Heart right ventricle (tissue), 16 donors: ENCODE measurements at regions not wholly inside any gene's neighbourhood (a gene's known extent, or its start where the extent isn't known, plus 50 kb on each side); places are given as distances from the start of the nearest gene placed in this dataset.

ENCODE experiments used
- ATAC-seq, 8 donors: fragments of 200-7000 bp; cut with Tn5 transposase; one replicate each; pipeline ENCODE4 v1.9.1; 2020; ENCODE audit warnings: mild to moderate bottlenecking in 8 of 8, moderate library complexity in 8 of 8, moderate number of reproducible peaks in 1 of 8
- DNase-seq, 2 donors: peaks; one replicate each; pipeline ENCODE4 v3.0.0-alpha.2; 2020
- H3K27ac ChIP-seq, 10 donors: fragments of 200-600 bp; sonication (generic) in 2 of 10; one replicate each; pipeline versions ENCODE4 v1.5.0 to v1.8.0; 2020 to 2022; ENCODE audit warnings: mild to moderate bottlenecking in 3 of 10
- H3K27me3 ChIP-seq, 7 donors: fragments of 200-600 bp; one replicate each; pipeline ENCODE4 v1.8.0; 2021 to 2022; ENCODE audit warnings: mild to moderate bottlenecking in 2 of 7
- H3K36me3 ChIP-seq, 9 donors: fragments of 200-600 bp; sonication (generic) in 1 of 9; one replicate each; pipeline versions ENCODE4 v1.5.0 to v1.8.0; 2020 to 2022; ENCODE audit warnings: mild to moderate bottlenecking in 2 of 9
- H3K4me1 ChIP-seq, 9 donors: fragments of 200-600 bp; sonication (generic) in 1 of 9; one replicate each; pipeline versions ENCODE4 v1.5.0 to v1.8.0; 2020 to 2022; ENCODE audit warnings: mild to moderate bottlenecking in 4 of 9
- H3K4me3 ChIP-seq, 10 donors: fragments of 200-600 bp; sonication (generic) in 2 of 10; one replicate each; pipeline versions ENCODE4 v1.5.0 to v1.8.0; 2020 to 2022; ENCODE audit warnings: mild to moderate bottlenecking in 7 of 10, moderate library complexity in 2 of 10
- H3K9me3 ChIP-seq, 11 donors: fragments of 200-600 bp in 10 of 11; sonication (generic) in 2 of 11; one replicate each; pipeline versions ENCODE4 v1.5.0 to v1.8.0; 2013 to 2022; ENCODE audit warnings: mild to moderate bottlenecking in 2 of 11, control low read depth in 1 of 11, moderate library complexity in 1 of 11
- WGBS, 2 donors: extraction: QIAGEN DNeasy Blood & Tissue Kit; methylation state at CpG; one replicate each; pipeline ENCODE4 v1.1.7; 2013; ENCODE audit warnings: inconsistent platforms in 1 of 2; 5-methylcytosine and 5-hydroxymethylcytosine counted together
- intact Hi-C, 10 donors: fragments of 100-400 bp; cut with DNase I; formaldehyde crosslinking; loops; one replicate each; pipeline versions ENCODE4 v1.11.1 to v1.14.2; 2022
- TF ChIP-seq, protein P1 (sequence below), 9 donors: fragments of 200-600 bp; sonication (generic) in 2 of 9; IDR thresholded peaks; one replicate each; pipeline versions ENCODE4 v1.5.0 to v1.8.0; 2021 to 2022; ENCODE audit warnings: antibody characterized with exemption in 9 of 9, mild to moderate bottlenecking in 5 of 9, moderate library complexity in 1 of 9
- donor health status: Arrhythmogenic right ventricular cardiomyopathy.
- donor health status: ischemic (EF 13 %, LVEDD 7.1; RV severe dilation, severe dysfunction).
- donor health status: healthy with polysubstance abuse.
- donor health status: DM: no; HTN: yes; CAD: no.
- donor health status: DM: no; HTN: no; CAD: no.
- donor health status: ischemic (EF 25% LVEDD 6.9; RV normal size, moderate dysfunction).
- donor health status: ischemic (EF 25% LVEDD 5.7; RV mildly dilated, moderate dysfunction).
- donor health status: healthy.
- donor health status: DM: yes; HTN: yes; CAD: no.
- donor health status: Ischemic cardiomyopathy.
- donor health status: ischemic (EF 35%, LVEDD 5.7; RV mildly dilated, moderate dysfunction).
- donor health status: nonischemic (EF 11% LVEDD 7.7; RV severe dilation, severe dysfunction).
- donor health status: DM: yes; HTN: yes; CAD: no.
- donor health status: PGD.
- donor health status: ischemic (EF 29% LVEDD 5.4; RV normal size, mild dysfunction).
- donor health status: nonischemic (EF 23%, LVEDD 6.1; RV moderate dilation, normal function).

DNA sequence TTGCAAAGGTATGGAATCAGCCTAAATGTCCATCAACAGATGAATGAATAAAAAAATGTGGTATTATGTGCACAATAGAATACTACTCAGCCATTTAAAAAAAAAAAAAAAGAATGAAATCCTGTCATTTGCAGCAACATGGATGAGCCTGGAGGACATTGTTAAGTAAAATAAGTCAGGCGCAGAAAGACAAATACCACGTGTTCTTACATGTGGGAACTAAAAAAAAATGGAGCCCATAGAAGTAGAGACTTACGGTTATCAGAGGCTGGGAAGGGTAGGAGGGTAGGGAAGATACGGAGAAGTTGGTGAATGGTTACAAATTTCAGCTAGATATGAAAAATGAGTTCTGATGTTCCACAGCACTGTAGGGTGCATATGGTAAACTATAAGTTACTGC is 97.2 kb upstream of the SIRPG start:
- DNase-seq = no peak
- 66 to 71% methylated on average over 4 of the region's 4 CpGs for WGBS, 2 donors
- TF ChIP-seq, protein P1, sequence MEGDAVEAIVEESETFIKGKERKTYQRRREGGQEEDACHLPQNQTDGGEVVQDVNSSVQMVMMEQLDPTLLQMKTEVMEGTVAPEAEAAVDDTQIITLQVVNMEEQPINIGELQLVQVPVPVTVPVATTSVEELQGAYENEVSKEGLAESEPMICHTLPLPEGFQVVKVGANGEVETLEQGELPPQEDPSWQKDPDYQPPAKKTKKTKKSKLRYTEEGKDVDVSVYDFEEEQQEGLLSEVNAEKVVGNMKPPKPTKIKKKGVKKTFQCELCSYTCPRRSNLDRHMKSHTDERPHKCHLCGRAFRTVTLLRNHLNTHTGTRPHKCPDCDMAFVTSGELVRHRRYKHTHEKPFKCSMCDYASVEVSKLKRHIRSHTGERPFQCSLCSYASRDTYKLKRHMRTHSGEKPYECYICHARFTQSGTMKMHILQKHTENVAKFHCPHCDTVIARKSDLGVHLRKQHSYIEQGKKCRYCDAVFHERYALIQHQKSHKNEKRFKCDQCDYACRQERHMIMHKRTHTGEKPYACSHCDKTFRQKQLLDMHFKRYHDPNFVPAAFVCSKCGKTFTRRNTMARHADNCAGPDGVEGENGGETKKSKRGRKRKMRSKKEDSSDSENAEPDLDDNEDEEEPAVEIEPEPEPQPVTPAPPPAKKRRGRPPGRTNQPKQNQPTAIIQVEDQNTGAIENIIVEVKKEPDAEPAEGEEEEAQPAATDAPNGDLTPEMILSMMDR (IDR thresholded peaks at IDR 0.05) = no peak

DNA sequence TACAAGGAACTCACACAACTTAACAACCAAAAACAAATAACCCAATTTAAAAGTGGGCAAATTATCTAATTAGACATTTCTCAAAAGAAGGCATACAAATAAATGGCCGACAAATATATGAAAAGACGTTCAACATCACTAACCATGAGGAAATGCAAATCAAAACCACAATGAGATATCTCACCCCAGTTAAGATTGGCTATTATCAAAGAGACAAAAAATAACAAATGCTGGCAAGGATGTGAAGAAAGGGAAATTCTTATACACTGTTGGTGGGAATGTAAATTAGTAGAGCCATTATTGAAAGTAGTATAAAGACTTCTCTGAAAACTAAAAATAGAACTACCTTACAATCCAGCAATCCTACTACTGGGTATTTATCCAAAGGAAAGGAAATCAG is 96.7 kb upstream of the SIRPG start:
- Histone ChIP-seq H3K9me3 (peaks cover 0 to 9% (median 0%) of the 10 kb centered on the region in 11 donors), H3K27me3 (peaks cover 0 to 9% (median 0%) of the 10 kb centered on the region in 7 donors), H3K4me1 (peaks cover 0 to 8% (median 0%) of the 10 kb centered on the region in 9 donors), H3K36me3 (no peaks in the 10 kb centered on the region), H3K4me3 (no peak overlapping the region), H3K27ac (no peak overlapping the region)
- TF ChIP-seq, protein P1 (IDR thresholded peaks at IDR 0.05) = no peak
- intact Hi-C loops = no loop called here
- ATAC-seq (no peak), DNase-seq (no peak)
- 51 to 62% methylated on average over 2 of the region's 2 CpGs for WGBS, 2 donors

More for the DNA sequence above, 97.2 kb upstream of the SIRPG start:
- peaks cover 0 to 9% (median 0%) of the 10 kb centered on the region in 7 donors for H3K27me3 ChIP-seq
- H3K27ac ChIP-seq = no peak overlapping the region
- intact Hi-C loops = no loop called here
- no peak for ATAC-seq
- no peak overlapping the region for H3K4me3 ChIP-seq
- peaks cover 0 to 9% (median 0%) of the 10 kb centered on the region in 11 donors for H3K9me3 ChIP-seq
- H3K36me3 ChIP-seq = no peaks in the 10 kb centered on the region
- H3K4me1 ChIP-seq = peaks cover 0 to 8% (median 0%) of the 10 kb centered on the region in 9 donors

DNA sequence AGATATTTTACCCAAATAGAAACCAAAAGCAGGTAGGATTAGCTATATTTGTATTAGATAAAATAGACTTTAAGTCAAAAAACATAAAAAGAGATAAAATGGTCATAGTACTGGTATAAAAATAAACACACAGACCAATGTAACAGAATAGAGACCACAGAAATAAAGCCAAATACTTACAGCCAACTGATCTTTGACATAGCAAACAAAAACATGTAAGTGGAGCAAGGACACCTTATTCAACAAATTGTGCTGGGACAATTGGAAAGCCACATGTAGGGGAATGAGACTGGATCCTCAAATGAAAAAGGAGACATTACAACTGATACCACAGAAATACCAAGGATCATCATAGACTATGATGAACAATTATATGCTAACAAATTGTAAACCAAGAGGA is 94.5 kb upstream of the SIRPG start:
- no peaks in the 10 kb centered on the region for H3K36me3 ChIP-seq
- TF ChIP-seq, protein P1 (IDR thresholded peaks at IDR 0.05) = no peak
- peaks cover 0 to 9% (median 3%) of the 10 kb centered on the region in 7 donors for H3K27me3 ChIP-seq
- peaks cover 0 to 9% (median 0%) of the 10 kb centered on the region in 11 donors for H3K9me3 ChIP-seq
- H3K4me3 ChIP-seq = no peak overlapping the region
- DNase-seq (no peak), ATAC-seq (no peak)
- no peak overlapping the region for H3K27ac ChIP-seq
- intact Hi-C loops = no loop called here
- peaks cover 0 to 2% (median 0%) of the 10 kb centered on the region in 9 donors for H3K4me1 ChIP-seq

DNA sequence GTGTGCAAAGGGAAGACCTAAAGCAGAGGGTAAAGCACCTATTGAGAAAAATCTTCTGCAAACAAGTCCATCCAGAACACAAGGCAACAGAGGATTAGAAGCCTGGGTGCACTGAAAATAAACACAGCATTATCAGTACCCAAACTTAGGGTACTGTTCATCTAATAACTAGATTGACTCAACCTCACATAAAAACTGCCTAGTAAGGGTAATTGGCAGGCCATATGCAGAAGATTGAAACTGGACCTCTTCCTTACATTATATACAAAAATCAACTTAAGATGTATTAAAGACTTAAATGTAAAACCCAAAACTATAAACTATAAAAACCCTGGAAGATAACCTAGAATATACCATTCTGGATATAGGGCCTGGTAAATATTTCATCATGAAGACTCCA is 91.2 kb upstream of the SIRPG start:
- ATAC-seq = no peak
- H3K4me1 ChIP-seq = no peaks in the 10 kb centered on the region
- no peaks in the 10 kb centered on the region for H3K36me3 ChIP-seq
- no peak for DNase-seq
- no peak overlapping the region for H3K4me3 ChIP-seq
- intact Hi-C loops = no loop called here
- H3K27ac ChIP-seq = no peak overlapping the region
- TF ChIP-seq, protein P1 (IDR thresholded peaks at IDR 0.05) = no peak
- peaks cover 0 to 9% (median 0%) of the 10 kb centered on the region in 11 donors for H3K9me3 ChIP-seq
- H3K27me3 ChIP-seq = peaks cover 0 to 9% (median 0%) of the 10 kb centered on the region in 7 donors
